A549 (cell line): ENCODE measurements at regions not wholly inside any gene's neighbourhood (a gene's known extent, or its start where the extent isn't known, plus 50 kb on each side); places are given as distances from the start of the nearest gene placed in this dataset.

Source experiments
- ATAC-seq, 2 experiments: fragments of 200-7000 bp in 1 of 2; fragments of >200 bp in 1 of 2; cut with Nextera tagmentation in 1 of 2; cut with Tn5 transposase in 1 of 2; 3 replicates each; pipeline versions ENCODE4 v1.8.0 to v1.9.1; 2018 to 2020; ENCODE audit warnings: mild to moderate bottlenecking in 1 of 2, moderate library complexity in 1 of 2
- CTCF ChIA-PET: fragments of 300-600 bp; sonication (Branson Sonifier 250); formaldehyde crosslinking; extraction: SDS; loops from one replicate; lab custom pipeline; 2021; ENCODE audit warnings: antibody characterized with exemption, inconsistent platforms; lab: Yijun Ruan, JAX
- POLR2A ChIA-PET: fragments of 350-600 bp; formaldehyde crosslinking; extraction: SDS; loops from one replicate; lab custom pipeline; 2021; ENCODE audit warnings: antibody characterized with exemption, inconsistent platforms; lab: Yijun Ruan, JAX
- DNase-seq, 2 experiments: peaks; one replicate each; pipeline versions ENCODE4 v3.0.0 to v3.0.0-alpha.2; 2011 to 2016; ENCODE audit warnings: low read depth in 1 of 2, low spot score in 1 of 2
- FAIRE-seq: peaks from 2 replicates; lab custom pipeline; 2011; peaks lifted over from hg19 to GRCh38; lab: Jason Lieb, UNC
- H3K27ac ChIP-seq, 2 experiments: fragments of >200 bp; sonication (Bioruptor Twin); formaldehyde crosslinking; 3 replicates each; pipeline ENCODE4 v1.5.1; 2016 to 2017
- H3K4me1 ChIP-seq: fragments of >200 bp; sonication (Bioruptor Twin); formaldehyde crosslinking; 3 replicates; pipeline ENCODE4 v1.6.1; 2016
- H3K4me2 ChIP-seq: fragments of >200 bp; sonication (Bioruptor Twin); formaldehyde crosslinking; 3 replicates; pipeline ENCODE4 v1.6.1; 2016
- H3K4me3 ChIP-seq: fragments of >200 bp; sonication (Bioruptor Twin); formaldehyde crosslinking; 3 replicates; pipeline ENCODE4 v1.5.1; 2016
- H3K9me3 ChIP-seq: fragments of >200 bp; sonication (Bioruptor Twin); formaldehyde crosslinking; 3 replicates; pipeline ENCODE4 v1.6.1; 2016
- BHLHE40 ChIP-seq: IDR thresholded peaks from 2 replicates; pipeline ENCODE4 v1.6.1; 2012; ENCODE audit warnings: low read depth, low read length, inconsistent platforms
- CBX8 ChIP-seq: fragments of 200-600 bp; sonication (generic); IDR thresholded peaks from 2 replicates; pipeline ENCODE4 v1.6.1; 2016
- CEBPB ChIP-seq, 2 experiments: fragments of >200 bp in 1 of 2; sonication (Bioruptor Twin) in 1 of 2; formaldehyde crosslinking in 1 of 2; IDR thresholded peaks; 2 replicates each; pipeline ENCODE4 v1.6.1; 2012 to 2016
- EHMT2 ChIP-seq: fragments of 200-600 bp; sonication (generic); IDR thresholded peaks from 2 replicates; pipeline ENCODE4 v1.6.1; 2016; ENCODE audit warnings: antibody characterized with exemption, low read depth, mild to moderate bottlenecking, moderate library complexity
- FOSB ChIP-seq: fragments of 250-450 bp; sonication (Bioruptor Pico); IDR thresholded peaks from 2 replicates; pipeline ENCODE4 v1.5.0; 2020; ENCODE audit warnings: mild to moderate bottlenecking, moderate library complexity
- HEYL ChIP-seq: fragments of 250-450 bp; sonication (Bioruptor Pico); IDR thresholded peaks from 2 replicates; pipeline ENCODE4 v1.8.0; 2021; ENCODE audit warnings: mild to moderate bottlenecking, moderate library complexity
- HOXB13 ChIP-seq: fragments of 250-450 bp; sonication (Bioruptor Pico); IDR thresholded peaks from 2 replicates; pipeline ENCODE4 v1.5.0; 2020; ENCODE audit warnings: low read depth, mild to moderate bottlenecking, moderate library complexity
- HOXB5 ChIP-seq: fragments of 250-450 bp; sonication (Bioruptor Pico); IDR thresholded peaks from 2 replicates; pipeline ENCODE4 v1.5.0; 2020; ENCODE audit warnings: mild to moderate bottlenecking, moderate library complexity
- JUN ChIP-seq, 2 experiments: fragments of >200 bp; sonication (Bioruptor Twin); formaldehyde crosslinking; IDR thresholded peaks; 2 replicates in 1 of 2; 3 replicates in 1 of 2; pipeline ENCODE4 v1.6.1; 2016 to 2017
- KDM1A ChIP-seq: fragments of 200-600 bp; sonication (generic); IDR thresholded peaks from 2 replicates; pipeline ENCODE4 v1.6.1; 2016; ENCODE audit warnings: low read depth, mild to moderate bottlenecking
- MYC ChIP-seq: IDR thresholded peaks from 2 replicates; pipeline ENCODE4 v1.6.1; 2012; ENCODE audit warnings: mild to moderate bottlenecking, inconsistent platforms, low read length, improper control_type of control experiment, borderline replicate concordance
- NFE2L2 ChIP-seq: fragments of 150-350 bp; conservative IDR thresholded peaks from 2 replicates; pipeline ENCODE4 v1.6.1; 2014; ENCODE audit warnings: low read length
- PHF8 ChIP-seq: fragments of 200-600 bp; sonication (generic); IDR thresholded peaks from 2 replicates; pipeline ENCODE4 v1.6.1; 2016; ENCODE audit warnings: low read depth, mild to moderate bottlenecking, antibody characterized with exemption, moderate library complexity, borderline replicate concordance
- POLR2A ChIP-seq: IDR thresholded peaks from 2 replicates; pipeline ENCODE4 v1.6.1; 2012; ENCODE audit warnings: mild to moderate bottlenecking, low read length
- POLR2AphosphoS2 ChIP-seq: conservative IDR thresholded peaks from 2 replicates; pipeline ENCODE4 v1.6.1; 2012; ENCODE audit warnings: low read length, improper control_type of control experiment, inconsistent platforms
- RAD21 ChIP-seq, 2 experiments: fragments of >200 bp in 1 of 2; sonication (Bioruptor Twin) in 1 of 2; formaldehyde crosslinking in 1 of 2; IDR thresholded peaks in 1 of 2; conservative IDR thresholded peaks in 1 of 2; 2 replicates in 1 of 2; 3 replicates in 1 of 2; pipeline ENCODE4 v1.6.1; 2012 to 2018; ENCODE audit warnings: inconsistent platforms in 1 of 2
- RARB ChIP-seq: fragments of 250-450 bp; sonication (Bioruptor Pico); IDR thresholded peaks from 2 replicates; pipeline ENCODE4 v1.8.0; 2021; ENCODE audit warnings: mild to moderate bottlenecking, moderate library complexity
- RCOR1 ChIP-seq: fragments of 150-350 bp; IDR thresholded peaks from 2 replicates; pipeline ENCODE4 v1.6.1; 2014; ENCODE audit warnings: antibody characterized with exemption, low read length, low read depth
- RFX5 ChIP-seq: fragments of 450-650 bp; IDR thresholded peaks from 2 replicates; pipeline ENCODE4 v1.7.1; 2014; ENCODE audit warnings: antibody characterized with exemption, mild to moderate bottlenecking, moderate library complexity
- RNF2 ChIP-seq: fragments of 200-600 bp; sonication (generic); IDR thresholded peaks from 2 replicates; pipeline ENCODE4 v1.6.1; 2016; ENCODE audit warnings: low read depth, mild to moderate bottlenecking, antibody characterized with exemption, moderate library complexity, borderline replicate concordance
- SREBF2 ChIP-seq: fragments of 450-650 bp; IDR thresholded peaks from 2 replicates; pipeline ENCODE4 v1.6.1; 2014; ENCODE audit warnings: mild to moderate bottlenecking, moderate library complexity
- TFCP2L1 ChIP-seq: fragments of 250-450 bp; sonication (Bioruptor Pico); IDR thresholded peaks from 2 replicates; pipeline ENCODE4 v1.5.0; 2021; ENCODE audit warnings: mild to moderate bottlenecking
- TP53 ChIP-seq: fragments of 250-450 bp; sonication (Bioruptor Pico); IDR thresholded peaks from 2 replicates; pipeline ENCODE4 v1.5.0; 2021; ENCODE audit warnings: mild to moderate bottlenecking, moderate library complexity
- ZFP36 ChIP-seq: fragments of 450-650 bp; IDR thresholded peaks from 2 replicates; pipeline ENCODE4 v1.6.1; 2014; ENCODE audit warnings: borderline replicate concordance; ENCODE audit not compliant: partially characterized antibody
- ZNF302 ChIP-seq: fragments of 250-450 bp; sonication (Bioruptor Pico); IDR thresholded peaks from 2 replicates; pipeline ENCODE4 v1.9.0; 2021; ENCODE audit warnings: inconsistent platforms, mild to moderate bottlenecking, moderate library complexity
- WGBS: methylation state at CpG from one replicate; pipeline ENCODE4 v1.1.6; 2017; ENCODE audit errors: missing lambda C conversion rate; 5-methylcytosine and 5-hydroxymethylcytosine counted together
- TF ChIP-seq, protein P1 (sequence below): fragments of >200 bp; sonication (Bioruptor Twin); formaldehyde crosslinking; IDR thresholded peaks from 2 replicates; pipeline ENCODE4 v1.6.1; 2016
- TF ChIP-seq, protein P2 (sequence below): fragments of 450-650 bp; IDR thresholded peaks from 2 replicates; pipeline ENCODE4 v1.6.1; 2014; ENCODE audit warnings: antibody characterized with exemption
- TF ChIP-seq, protein P3 (sequence below): fragments of 250-450 bp; sonication (Bioruptor Pico); IDR thresholded peaks from 2 replicates; pipeline ENCODE4 v1.5.0; 2021; ENCODE audit warnings: mild to moderate bottlenecking, moderate library complexity, borderline replicate concordance

DNA sequence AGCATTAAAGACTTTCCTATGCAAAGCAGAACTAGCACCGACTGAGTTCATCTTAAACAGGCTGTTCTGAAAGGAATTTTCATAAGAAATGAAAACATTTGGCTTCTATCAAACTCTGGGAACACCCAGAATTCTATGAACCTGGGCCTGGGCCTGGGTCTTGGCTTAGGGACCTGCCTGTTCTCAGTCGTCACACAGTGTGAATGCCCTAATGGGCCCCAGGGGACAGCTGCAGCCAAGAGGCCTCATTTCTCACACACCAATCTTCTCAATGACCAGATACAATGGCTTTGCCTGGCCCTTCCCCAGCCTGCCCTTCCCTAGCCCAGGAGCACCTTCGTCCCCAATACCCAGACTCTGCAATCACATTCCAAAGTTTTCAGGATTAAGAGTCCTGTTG is 234.9 kb upstream of the ARHGAP20 start:
- Histone ChIP-seq H3K4me3 (no peak overlapping the region), H3K4me2 (no peak overlapping the region)
- DNase-seq: no peak
- WGBS: 3% methylated on average over 3 of the region's 3 CpGs
- no peak for TF ChIP-seq PHF8
- TF ChIP-seq, all 56 proteins: peak for 0
- FAIRE-seq (no peak), ATAC-seq (no peak)
- CTCF ChIA-PET: no interaction called here
- H3K4me1 ChIP-seq: no peaks in the 10 kb centered on the region
- POLR2A ChIA-PET: no interaction called here
- H3K27ac ChIP-seq: no peak overlapping the region
- H3K9me3 ChIP-seq: no peaks in the 10 kb centered on the region

DNA sequence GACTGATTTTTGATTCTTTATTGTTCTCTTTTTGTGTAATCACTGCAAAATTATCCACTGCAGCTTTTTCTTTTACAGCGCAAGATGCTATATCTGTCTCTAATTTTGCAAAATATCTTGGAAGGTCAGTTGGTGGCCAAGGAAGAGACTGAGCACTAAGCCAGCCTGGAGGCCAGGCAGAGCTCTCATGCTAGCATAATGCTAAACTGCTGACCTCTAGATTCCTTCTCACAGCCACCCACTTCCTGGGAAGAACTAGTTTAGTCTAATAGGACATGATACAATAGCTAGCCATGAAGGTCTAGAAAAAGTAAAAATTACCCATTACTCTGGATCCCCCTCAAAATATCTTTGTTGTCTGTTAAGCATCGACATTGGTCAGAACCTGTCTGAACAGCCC is 227.2 kb upstream of the ARHGAP20 start:
- Histone ChIP-seq H3K4me2 (no peak overlapping the region), H3K4me1 (no peaks in the 10 kb centered on the region), H3K27ac (no peak overlapping the region), H3K4me3 (no peak overlapping the region), H3K9me3 (no peaks in the 10 kb centered on the region)
- ATAC-seq: no peak
- DNase-seq: no peak
- TF ChIP-seq FOSB (CRISPR knock-in tag) (no peak), EHMT2 (no peak), JUN (IDR thresholded peaks at IDR 0.05) (no peak), POLR2A (no peak), SREBF2 (no peak), TFCP2L1 (no peak), ZNF302 (CRISPR knock-in tag) (no peak), HOXB5 (CRISPR knock-in tag) (no peak), HOXB13 (CRISPR knock-in tag) (no peak), ZFP36 (no peak), RARB (no peak), TP53 (CRISPR knock-in tag) (no peak), CEBPB (IDR thresholded peaks at IDR 0.05) (no peak)
- TF ChIP-seq, protein P1, sequence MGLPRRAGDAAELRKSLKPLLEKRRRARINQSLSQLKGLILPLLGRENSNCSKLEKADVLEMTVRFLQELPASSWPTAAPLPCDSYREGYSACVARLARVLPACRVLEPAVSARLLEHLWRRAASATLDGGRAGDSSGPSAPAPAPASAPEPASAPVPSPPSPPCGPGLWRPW: no peak
- TF ChIP-seq, protein P2, sequence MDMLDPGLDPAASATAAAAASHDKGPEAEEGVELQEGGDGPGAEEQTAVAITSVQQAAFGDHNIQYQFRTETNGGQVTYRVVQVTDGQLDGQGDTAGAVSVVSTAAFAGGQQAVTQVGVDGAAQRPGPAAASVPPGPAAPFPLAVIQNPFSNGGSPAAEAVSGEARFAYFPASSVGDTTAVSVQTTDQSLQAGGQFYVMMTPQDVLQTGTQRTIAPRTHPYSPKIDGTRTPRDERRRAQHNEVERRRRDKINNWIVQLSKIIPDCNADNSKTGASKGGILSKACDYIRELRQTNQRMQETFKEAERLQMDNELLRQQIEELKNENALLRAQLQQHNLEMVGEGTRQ: no peak
- CTCF ChIA-PET: no interaction called here
- POLR2A ChIA-PET: no interaction called here
- FAIRE-seq: no peak
- WGBS: 45% methylated on average over 2 of the region's 2 CpGs

DNA sequence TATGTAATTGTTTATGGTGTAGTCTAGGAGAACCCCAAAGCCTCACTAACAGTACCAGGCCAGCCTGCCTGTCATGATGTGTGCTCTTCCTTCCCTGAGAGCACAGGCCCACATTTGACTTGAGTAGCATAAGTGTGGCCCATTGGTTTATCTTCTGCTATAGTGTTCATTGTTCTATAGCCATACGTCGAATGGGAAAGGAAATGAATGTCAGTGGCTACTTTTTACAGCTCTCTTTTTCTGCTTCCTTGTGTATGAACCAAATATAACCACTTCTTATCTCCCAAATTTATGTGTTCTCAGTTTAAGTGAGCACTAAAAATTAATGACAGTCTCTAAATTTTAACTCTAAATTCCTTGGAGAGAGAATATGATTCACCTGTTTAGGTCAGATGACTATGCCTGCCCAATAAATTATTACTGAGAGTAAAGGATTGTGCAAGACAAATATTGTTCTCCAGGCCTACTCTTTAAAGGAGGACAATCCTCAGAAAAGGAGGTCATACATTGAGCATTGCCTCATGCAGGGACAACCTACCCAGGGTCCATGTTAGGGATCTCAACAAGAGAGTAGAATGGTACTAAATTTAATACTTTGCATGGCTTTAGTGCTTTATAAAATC is 222.9 kb upstream of the ARHGAP20 start:
- 75% methylated on average over 2 of the region's 2 CpGs for WGBS
- ATAC-seq: no peak
- FAIRE-seq: no peak
- Histone ChIP-seq H3K9me3 (no peaks in the 10 kb centered on the region), H3K4me3 (no peak overlapping the region), H3K27ac (no peak overlapping the region), H3K4me2 (no peak overlapping the region), H3K4me1 (no peaks in the 10 kb centered on the region)
- DNase-seq: no peak
- TF ChIP-seq MYC (no peak), RFX5 (no peak)
- POLR2A ChIA-PET: no interaction called here
- CTCF ChIA-PET: no interaction called here

DNA sequence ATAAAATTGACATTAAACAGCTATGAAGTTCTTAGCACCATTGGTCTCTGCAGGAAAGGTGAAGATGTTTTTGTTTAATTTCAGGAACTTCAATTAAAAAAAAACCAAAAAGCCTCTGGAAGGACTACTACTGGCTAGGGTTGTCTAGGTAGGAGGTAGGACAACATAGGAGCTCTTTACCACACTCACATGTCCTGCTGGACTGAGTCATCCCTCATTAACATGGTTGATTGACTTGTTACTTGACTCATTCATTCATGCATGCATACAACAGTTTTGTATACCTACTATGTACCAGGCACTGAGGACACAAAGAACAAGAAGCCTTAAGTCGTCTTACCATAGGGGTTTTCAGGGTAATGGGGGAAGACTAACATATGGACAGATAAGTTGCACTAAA is 216.9 kb upstream of the ARHGAP20 start:
- Histone ChIP-seq H3K4me2 (no peak overlapping the region), H3K27ac (no peak overlapping the region), H3K4me1 (no peaks in the 10 kb centered on the region), H3K4me3 (no peak overlapping the region), H3K9me3 (no peaks in the 10 kb centered on the region)
- FAIRE-seq (no peak), ATAC-seq (no peak), DNase-seq (no peak)
- CTCF ChIA-PET: no interaction called here
- 6% methylated on average over 1 of the region's 1 CpG for WGBS
- TF ChIP-seq TP53 (CRISPR knock-in tag): no peak
- POLR2A ChIA-PET: no interaction called here

DNA sequence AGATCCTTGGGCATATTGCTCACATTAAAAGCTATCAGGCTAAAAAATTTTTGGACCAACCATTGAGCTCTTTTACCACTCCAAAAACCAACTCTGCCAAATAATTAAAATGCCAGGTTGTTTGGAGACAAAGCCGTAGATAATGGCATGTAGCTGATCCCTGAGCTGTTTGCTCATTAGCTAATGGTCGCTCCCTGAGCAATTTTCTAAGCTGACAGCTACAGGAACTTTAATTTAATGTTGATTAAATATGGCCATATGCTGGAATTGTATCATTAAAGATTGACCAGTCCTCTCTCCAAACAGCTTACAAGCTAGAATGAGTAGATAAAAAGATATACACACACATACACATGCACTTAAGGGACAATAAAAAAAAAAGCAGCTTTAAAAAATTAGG is 216.2 kb upstream of the ARHGAP20 start:
- Histone ChIP-seq H3K4me2 (no peak overlapping the region), H3K4me1 (no peaks in the 10 kb centered on the region), H3K27ac (no peak overlapping the region), H3K4me3 (no peak overlapping the region), H3K9me3 (no peaks in the 10 kb centered on the region)
- WGBS: 0% methylated on average over 2 of the region's 2 CpGs
- DNase-seq: no peak
- no peak for ATAC-seq
- no peak for FAIRE-seq
- POLR2A ChIA-PET: no interaction called here
- CTCF ChIA-PET: no interaction called here
- TF ChIP-seq NFE2L2 (no peak), RCOR1 (no peak), TP53 (CRISPR knock-in tag) (no peak), HEYL (CRISPR knock-in tag) (no peak), CBX8 (no peak), BHLHE40 (no peak), KDM1A (no peak), RARB (no peak), RNF2 (no peak), POLR2AphosphoS2 (no peak), RAD21 (conservative IDR thresholded peaks at IDR 0.05 in 1 of 2, IDR thresholded peaks at IDR 0.05 in 1 of 2) (no peak)
- TF ChIP-seq, protein P3, sequence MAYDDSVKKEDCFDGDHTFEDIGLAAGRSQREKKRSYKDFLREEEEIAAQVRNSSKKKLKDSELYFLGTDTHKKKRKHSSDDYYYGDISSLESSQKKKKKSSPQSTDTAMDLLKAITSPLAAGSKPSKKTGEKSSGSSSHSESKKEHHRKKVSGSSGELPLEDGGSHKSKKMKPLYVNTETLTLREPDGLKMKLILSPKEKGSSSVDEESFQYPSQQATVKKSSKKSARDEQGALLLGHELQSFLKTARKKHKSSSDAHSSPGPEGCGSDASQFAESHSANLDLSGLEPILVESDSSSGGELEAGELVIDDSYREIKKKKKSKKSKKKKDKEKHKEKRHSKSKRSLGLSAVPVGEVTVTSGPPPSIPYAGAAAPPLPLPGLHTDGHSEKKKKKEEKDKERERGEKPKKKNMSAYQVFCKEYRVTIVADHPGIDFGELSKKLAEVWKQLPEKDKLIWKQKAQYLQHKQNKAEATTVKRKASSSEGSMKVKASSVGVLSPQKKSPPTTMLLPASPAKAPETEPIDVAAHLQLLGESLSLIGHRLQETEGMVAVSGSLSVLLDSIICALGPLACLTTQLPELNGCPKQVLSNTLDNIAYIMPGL: no peak
